EL (cell line): ENCODE measurements at regions not wholly inside any gene's neighbourhood (a gene's known extent, or its start where the extent isn't known, plus 50 kb on each side); places are given as distances from the start of the nearest gene placed in this dataset.
"Not testable (repeated sequence)": the region's sequence is repeated elsewhere in the genome, so short reads cannot be mapped to it uniquely, and the experiment has no call there.

ENCODE experiments used
- DNase-seq: peaks from one replicate; pipeline ENCODE4 v3.0.0-alpha.2; 2016

GRCh38 chr12:88313554-88313953 is 171.4 kb downstream of the TMTC3 start:
- no peak for DNase-seq

- DNase-seq, result no peak
These were observed 172.6 kb downstream of the TMTC3 start for GRCh38 chr12:88314706-88315105.

GRCh38 chr12:88318726-88319125 is 176.6 kb downstream of the TMTC3 start:
- DNase-seq, result no peak

GRCh38 chr12:88325076-88325815 is 183.1 kb downstream of the TMTC3 start:
- peak; percentile 90 for DNase-seq

- peak; percentile 64 for DNase-seq
These were observed 183.7 kb downstream of the TMTC3 start for GRCh38 chr12:88325816-88326189.

- no peak for DNase-seq
These were observed 185.2 kb downstream of the TMTC3 start for GRCh38 chr12:88327276-88327675.

GRCh38 chr12:88328090-88328489 is 186.0 kb downstream of the TMTC3 start:
- DNase-seq, result no peak

GRCh38 chr12:88329833-88330232 is 187.7 kb downstream of the TMTC3 start:
- DNase-seq, result no peak

GRCh38 chr12:88334271-88334670 is 192.2 kb downstream of the TMTC3 start:
- no peak for DNase-seq

- DNase-seq, result no peak
These were observed 194.1 kb downstream of the TMTC3 start for GRCh38 chr12:88336076-88336739.

GRCh38 chr12:88338486-88338885 is 196.4 kb downstream of the TMTC3 start:
- no peak for DNase-seq

- DNase-seq, result peak; percentile 57
These were observed 197.3 kb downstream of the TMTC3 start for GRCh38 chr12:88339254-88339949.

- peak; percentile 31 for DNase-seq
These were observed 197.9 kb downstream of the TMTC3 start for GRCh38 chr12:88339966-88340365.

- no peak for DNase-seq
These were observed 200.2 kb downstream of the TMTC3 start for GRCh38 chr12:88342251-88342806.

GRCh38 chr12:88351146-88351545 is 209.0 kb downstream of the TMTC3 start:
- peak; percentile 14 for DNase-seq

GRCh38 chr12:88354691-88355090 is 212.6 kb downstream of the TMTC3 start:
- no peak for DNase-seq

GRCh38 chr12:88360343-88360742 is 218.2 kb downstream of the TMTC3 start:
- DNase-seq, result no peak

- peak; percentile 41 for DNase-seq
These were observed 218.8 kb downstream of the KITLG start for GRCh38 chr12:88361493-88361892.

- peak; percentile 15 for DNase-seq
These were observed 217.8 kb downstream of the KITLG start for GRCh38 chr12:88362439-88362838.

GRCh38 chr12:88365403-88365802 is 214.9 kb downstream of the KITLG start:
- DNase-seq, result no peak

GRCh38 chr12:88366101-88366500 is 214.2 kb downstream of the KITLG start:
- no peak for DNase-seq

GRCh38 chr12:88367231-88367630 is 213.0 kb downstream of the KITLG start:
- no peak for DNase-seq

- not testable (repeated sequence) for DNase-seq
These were observed 212.2 kb downstream of the KITLG start for GRCh38 chr12:88368077-88368476.
